ENCODE measurements at regions not wholly inside any gene's neighbourhood (a gene's known extent, or its start where the extent isn't known, plus 50 kb on each side); places are given as distances from the start of the nearest gene placed in this dataset.

GRCh38 chr4:43550981-43551627, 658.6 kb downstream of the GRXCR1 start:
- TF ChIP-seq CTCF (IDR thresholded peaks at IDR 0.05) (no peak), POLR2A (IDR thresholded peaks at IDR 0.05) (no peak)
